ENCODE measurements at regions not wholly inside any gene's neighbourhood (a gene's known extent, or its start where the extent isn't known, plus 50 kb on each side); places are given as distances from the start of the nearest gene placed in this dataset.

- Mint-ChIP-seq H3K27me3 (peaks cover 57% of the 10 kb centered on the region), H3K36me3 (ENCODE audit: low read depth) (no peaks in the 10 kb centered on the region), H3K4me1 (ENCODE audit: low read depth) (peaks cover 10% of the 10 kb centered on the region), H3K27ac (no peak overlapping the region), H3K9me3 (peaks cover 31% of the 10 kb centered on the region), H3K4me3 (no peak overlapping the region)
These were observed 113.3 kb upstream of the RAI14 start for GRCh38 chr5:34542818-34543217.

GRCh38 chr5:34543687-34544086 lies 112.4 kb upstream of the RAI14 start:
- no peak overlapping the region for H3K4me3 Mint-ChIP-seq
- peaks cover 10% of the 10 kb centered on the region for H3K4me1 Mint-ChIP-seq (ENCODE audit: low read depth)
- H3K9me3 Mint-ChIP-seq = peaks cover 31% of the 10 kb centered on the region
- no peak overlapping the region for H3K27ac Mint-ChIP-seq
- peaks cover 57% of the 10 kb centered on the region for H3K27me3 Mint-ChIP-seq
- H3K36me3 Mint-ChIP-seq (ENCODE audit: low read depth) = no peaks in the 10 kb centered on the region

GRCh38 chr5:34544403-34544802 lies 111.7 kb upstream of the RAI14 start:
- Mint-ChIP-seq H3K36me3 (ENCODE audit: low read depth) (no peaks in the 10 kb centered on the region), H3K27ac (no peak overlapping the region), H3K4me1 (ENCODE audit: low read depth) (peaks cover 10% of the 10 kb centered on the region), H3K27me3 (peaks cover 53% of the 10 kb centered on the region), H3K4me3 (no peak overlapping the region), H3K9me3 (peaks cover 31% of the 10 kb centered on the region)

GRCh38 chr5:34545164-34545563 lies 111.0 kb upstream of the RAI14 start:
- Mint-ChIP-seq H3K9me3 (peaks cover 31% of the 10 kb centered on the region), H3K27ac (no peak overlapping the region), H3K4me1 (ENCODE audit: low read depth) (peaks cover 10% of the 10 kb centered on the region), H3K4me3 (no peak overlapping the region), H3K36me3 (ENCODE audit: low read depth) (no peaks in the 10 kb centered on the region), H3K27me3 (peaks cover 46% of the 10 kb centered on the region)

GRCh38 chr5:34545626-34546025 lies 110.5 kb upstream of the RAI14 start:
- H3K27ac Mint-ChIP-seq = no peak overlapping the region
- peaks cover 10% of the 10 kb centered on the region for H3K4me1 Mint-ChIP-seq (ENCODE audit: low read depth)
- no peaks in the 10 kb centered on the region for H3K36me3 Mint-ChIP-seq (ENCODE audit: low read depth)
- peaks cover 42% of the 10 kb centered on the region for H3K27me3 Mint-ChIP-seq
- H3K4me3 Mint-ChIP-seq = no peak overlapping the region
- peaks cover 31% of the 10 kb centered on the region for H3K9me3 Mint-ChIP-seq

- no peaks in the 10 kb centered on the region for H3K36me3 Mint-ChIP-seq (ENCODE audit: low read depth)
- H3K9me3 Mint-ChIP-seq = peaks cover 31% of the 10 kb centered on the region
- H3K27ac Mint-ChIP-seq = no peak overlapping the region
- H3K4me1 Mint-ChIP-seq (ENCODE audit: low read depth) = peaks cover 9% of the 10 kb centered on the region
- no peak overlapping the region for H3K4me3 Mint-ChIP-seq
- peaks cover 33% of the 10 kb centered on the region for H3K27me3 Mint-ChIP-seq
These were observed 108.6 kb upstream of the RAI14 start for GRCh38 chr5:34547300-34548085.

- no peaks in the 10 kb centered on the region for H3K36me3 Mint-ChIP-seq (ENCODE audit: low read depth)
- H3K4me1 Mint-ChIP-seq (ENCODE audit: low read depth) = peaks cover 4% of the 10 kb centered on the region
- H3K9me3 Mint-ChIP-seq = peaks cover 31% of the 10 kb centered on the region
- H3K27me3 Mint-ChIP-seq = peaks cover 28% of the 10 kb centered on the region
- H3K4me3 Mint-ChIP-seq = no peak overlapping the region
- H3K27ac Mint-ChIP-seq = no peak overlapping the region
These were observed 108.1 kb upstream of the RAI14 start for GRCh38 chr5:34548086-34548403.

- no peaks in the 10 kb centered on the region for H3K4me1 Mint-ChIP-seq (ENCODE audit: low read depth)
- H3K36me3 Mint-ChIP-seq (ENCODE audit: low read depth) = no peaks in the 10 kb centered on the region
- no peak overlapping the region for H3K27ac Mint-ChIP-seq
- H3K27me3 Mint-ChIP-seq = peaks cover 28% of the 10 kb centered on the region
- peaks cover 16% of the 10 kb centered on the region for H3K9me3 Mint-ChIP-seq
- no peak overlapping the region for H3K4me3 Mint-ChIP-seq
These were observed 105.9 kb upstream of the RAI14 start for GRCh38 chr5:34550247-34550646.

- Mint-ChIP-seq H3K27ac (no peak overlapping the region), H3K4me1 (ENCODE audit: low read depth) (no peaks in the 10 kb centered on the region), H3K4me3 (no peak overlapping the region), H3K36me3 (ENCODE audit: low read depth) (no peaks in the 10 kb centered on the region), H3K9me3 (peaks cover 10% of the 10 kb centered on the region), H3K27me3 (peaks cover 26% of the 10 kb centered on the region)
These were observed 105.2 kb upstream of the RAI14 start for GRCh38 chr5:34550964-34551363.

- Mint-ChIP-seq H3K27ac (no peak overlapping the region), H3K36me3 (ENCODE audit: low read depth) (no peaks in the 10 kb centered on the region), H3K9me3 (peaks cover 5% of the 10 kb centered on the region), H3K27me3 (peaks cover 25% of the 10 kb centered on the region), H3K4me3 (no peak overlapping the region), H3K4me1 (ENCODE audit: low read depth) (no peaks in the 10 kb centered on the region)
These were observed 104.2 kb upstream of the RAI14 start for GRCh38 chr5:34551911-34552433.

GRCh38 chr5:34552686-34553085 lies 103.4 kb upstream of the RAI14 start:
- H3K9me3 Mint-ChIP-seq = no peaks in the 10 kb centered on the region
- peaks cover 20% of the 10 kb centered on the region for H3K27me3 Mint-ChIP-seq
- H3K4me3 Mint-ChIP-seq = no peak overlapping the region
- no peak overlapping the region for H3K27ac Mint-ChIP-seq
- no peaks in the 10 kb centered on the region for H3K4me1 Mint-ChIP-seq (ENCODE audit: low read depth)
- H3K36me3 Mint-ChIP-seq (ENCODE audit: low read depth) = no peaks in the 10 kb centered on the region

GRCh38 chr5:34553581-34553980 lies 102.5 kb upstream of the RAI14 start:
- Mint-ChIP-seq H3K27me3 (peaks cover 18% of the 10 kb centered on the region), H3K4me1 (ENCODE audit: low read depth) (no peaks in the 10 kb centered on the region), H3K4me3 (no peak overlapping the region), H3K36me3 (ENCODE audit: low read depth) (no peaks in the 10 kb centered on the region), H3K9me3 (no peaks in the 10 kb centered on the region), H3K27ac (no peak overlapping the region)

GRCh38 chr5:34554641-34555040 lies 101.5 kb upstream of the RAI14 start:
- Mint-ChIP-seq H3K27ac (no peak overlapping the region), H3K4me1 (ENCODE audit: low read depth) (no peaks in the 10 kb centered on the region), H3K36me3 (ENCODE audit: low read depth) (no peaks in the 10 kb centered on the region), H3K27me3 (peaks cover 14% of the 10 kb centered on the region), H3K4me3 (no peak overlapping the region), H3K9me3 (no peaks in the 10 kb centered on the region)

- H3K4me3 Mint-ChIP-seq = no peak overlapping the region
These were observed 100.2 kb upstream of the RAI14 start for GRCh38 chr5:34555699-34556508.

GRCh38 chr5:34556509-34556782 lies 99.7 kb upstream of the RAI14 start:
- Mint-ChIP-seq H3K4me1 (ENCODE audit: low read depth) (no peaks in the 10 kb centered on the region), H3K27me3 (peaks cover 13% of the 10 kb centered on the region), H3K36me3 (ENCODE audit: low read depth) (no peaks in the 10 kb centered on the region)

More at GRCh38 chr5:34555699-34556508, 100.2 kb upstream of the RAI14 start:
- no peaks in the 10 kb centered on the region for H3K9me3 Mint-ChIP-seq
- peaks cover 14% of the 10 kb centered on the region for H3K27me3 Mint-ChIP-seq
- no peak overlapping the region for H3K27ac Mint-ChIP-seq
- no peaks in the 10 kb centered on the region for H3K4me1 Mint-ChIP-seq (ENCODE audit: low read depth)
- no peaks in the 10 kb centered on the region for H3K36me3 Mint-ChIP-seq (ENCODE audit: low read depth)

More at GRCh38 chr5:34556509-34556782, 99.7 kb upstream of the RAI14 start:
- H3K9me3 Mint-ChIP-seq = no peaks in the 10 kb centered on the region
- no peak overlapping the region for H3K4me3 Mint-ChIP-seq
- H3K27ac Mint-ChIP-seq = no peak overlapping the region
